K562 (cell line): ENCODE measurements at regions not wholly inside any gene's neighbourhood (a gene's known extent, or its start where the extent isn't known, plus 50 kb on each side); places are given as distances from the start of the nearest gene placed in this dataset.
"Not testable (repeated sequence)": the region's sequence is repeated elsewhere in the genome, so short reads cannot be mapped to it uniquely, and the experiment has no call there.

Source experiments
- ATAC-seq: fragments of 200-7000 bp; cut with Tn5 transposase; 3 replicates; pipeline ENCODE4 v1.9.1; 2020; ENCODE audit warnings: moderate library complexity
- BruUV-seq: library from RNA; stranded (reverse); fragments of 400-500 nt; replicated peaks from 2 replicates; lab custom pipeline; 2021; lab: Mats Ljungman, UMichigan
- CTCF ChIA-PET: fragments of 300-600 bp; formaldehyde crosslinking; extraction: SDS; loops from one replicate; lab custom pipeline; 2021; ENCODE audit warnings: low intra/inter-chr PET ratio; lab: Yijun Ruan, JAX
- POLR2A ChIA-PET: fragments of 300-600, 350-650 bp; sonication (Branson Sonifier 250); formaldehyde crosslinking; extraction: SDS; loops from one replicate; lab custom pipeline; 2021; ENCODE audit warnings: antibody characterized with exemption, inconsistent platforms; lab: Yijun Ruan, JAX
- DNase-seq, 4 experiments: peaks; one replicate each; pipeline versions ENCODE4 v3.0.0 to v3.0.0-alpha.2; 2011 to 2018; ENCODE audit warnings: low spot score in 3 of 4, mixed read lengths in 3 of 4; ENCODE audit errors: extremely low read depth in 1 of 4
- FAIRE-seq: peaks from 2 replicates; lab custom pipeline; 2011; peaks lifted over from hg19 to GRCh38; lab: Jason Lieb, UNC
- H2AFZ ChIP-seq: 2 replicates; pipeline ENCODE4 v1.6.0; 2011; ENCODE audit warnings: low read depth, low read length, control low read depth, inconsistent platforms
- H3K27ac ChIP-seq: fragments of 200-600 bp; 3 replicates; pipeline ENCODE4 v1.8.0; 2011; ENCODE audit warnings: low read depth, mild to moderate bottlenecking, control low read depth, inconsistent platforms, low read length, moderate library complexity, mixed read lengths; ENCODE audit errors: extremely low read depth
- H3K27me3 ChIP-seq, 2 experiments: fragments of 300-600 bp in 1 of 2; 2 replicates in 1 of 2; 3 replicates in 1 of 2; pipeline versions ENCODE4 v1.6.0 to v1.8.0; 2011; ENCODE audit warnings: inconsistent platforms in 2 of 2, low read length in 2 of 2, mild to moderate bottlenecking in 1 of 2, mixed read lengths in 1 of 2, moderate library complexity in 1 of 2; ENCODE audit not compliant: control insufficient read depth in 2 of 2, insufficient read depth in 2 of 2
- H3K36me3 ChIP-seq: fragments of 300-600 bp; 3 replicates; pipeline ENCODE4 v1.8.0; 2011; ENCODE audit warnings: mild to moderate bottlenecking, low read length, inconsistent platforms; ENCODE audit not compliant: control insufficient read depth, insufficient read depth
- H3K4me1 ChIP-seq, 2 experiments: fragments of 200-600 bp in 1 of 2; replicated peaks in 1 of 2; 2 replicates in 1 of 2; 3 replicates in 1 of 2; pipeline versions ENCODE4 v1.5.1 to v1.8.0; 2011; ENCODE audit warnings: inconsistent platforms in 2 of 2, low read length in 2 of 2, mild to moderate bottlenecking in 1 of 2, mixed read lengths in 1 of 2, moderate library complexity in 1 of 2; ENCODE audit not compliant: control insufficient read depth in 2 of 2, insufficient read depth in 2 of 2
- H3K4me2 ChIP-seq: 2 replicates; pipeline ENCODE4 v1.6.1; 2011; ENCODE audit warnings: low read length, control low read depth, inconsistent platforms, mixed read lengths; ENCODE audit not compliant: insufficient read depth
- H3K4me3 ChIP-seq: fragments of 200-600 bp; sonication (generic), shearing (Covaris generic); 2 replicates; pipeline ENCODE4 v1.5.1; 2016; ENCODE audit warnings: control low read depth, inconsistent platforms
- H3K79me2 ChIP-seq: fragments of 200-600 bp; 3 replicates; pipeline ENCODE4 v1.8.0; 2011; ENCODE audit warnings: low read length, inconsistent platforms; ENCODE audit not compliant: control insufficient read depth, insufficient read depth
- H3K9ac ChIP-seq, 2 experiments: 2 replicates each; pipeline versions ENCODE4 v1.6.0 to v1.6.1; 2011; ENCODE audit warnings: low read depth in 2 of 2, low read length in 2 of 2, control low read depth in 1 of 2, inconsistent platforms in 1 of 2, mild to moderate bottlenecking in 1 of 2, mixed read lengths in 1 of 2; ENCODE audit not compliant: insufficient read depth in 1 of 2
- H3K9me1 ChIP-seq: one replicate; pipeline ENCODE4 v1.6.0; 2011; ENCODE audit warnings: inconsistent platforms, mild to moderate bottlenecking, low read length, moderate library complexity; ENCODE audit not compliant: control insufficient read depth, insufficient read depth
- H3K9me3 ChIP-seq: replicated peaks from 2 replicates; pipeline ENCODE4 v1.5.1; 2011; ENCODE audit warnings: low read depth, low read length, inconsistent platforms; ENCODE audit not compliant: control insufficient read depth, insufficient read depth
- H4K20me1 ChIP-seq: replicated peaks from 2 replicates; pipeline ENCODE4 v1.6.1; 2011; ENCODE audit warnings: low read length, inconsistent platforms, mixed read lengths; ENCODE audit not compliant: control insufficient read depth, insufficient read depth
- NFIC ChIP-seq: fragments of 450-650 bp; IDR thresholded peaks from 2 replicates; pipeline ENCODE4 v1.6.1; 2017; ENCODE audit warnings: mild to moderate bottlenecking, inconsistent platforms
- PTRF ChIP-seq: fragments of 450-650 bp; IDR thresholded peaks from 2 replicates; pipeline ENCODE4 v1.6.1; 2016; ENCODE audit warnings: mild to moderate bottlenecking, missing genetic modification characterization, missing compliant biosample characterization
- RNF2 ChIP-seq: sonication (generic); IDR thresholded peaks from 2 replicates; pipeline ENCODE4 v1.6.1; 2016
- TEAD1 ChIP-seq, 2 experiments: fragments of 450-650 bp in 1 of 2; sonication (generic) in 1 of 2; formaldehyde crosslinking; IDR thresholded peaks; 2 replicates each; pipeline versions ENCODE4 v1.4.0 to v1.8.0; 2020 to 2022; ENCODE audit warnings: mild to moderate bottlenecking in 2 of 2, missing genetic modification reagents in 1 of 2
- WGBS: fragments of 100-300 bp; shearing (Covaris generic); methylation state at CpG from one replicate; pipeline ENCODE4 v1.1.6; 2016; ENCODE audit warnings: low coverage, mixed read lengths; ENCODE audit not compliant: insufficient coverage; ENCODE audit errors: missing lambda C conversion rate; 5-methylcytosine and 5-hydroxymethylcytosine counted together
- in situ Hi-C: fragments of 300-500 bp; cut with MboI; formaldehyde crosslinking; loops from 4 replicates; pipeline ENCODE4 v1.15.0; 2018; ENCODE audit warnings: inconsistent platforms, mixed read lengths
- intact Hi-C: fragments of 100-400 bp; cut with micrococcal nuclease; formaldehyde crosslinking; loops from 2 replicates; pipeline ENCODE4 v1.14.2; 2022

DNA sequence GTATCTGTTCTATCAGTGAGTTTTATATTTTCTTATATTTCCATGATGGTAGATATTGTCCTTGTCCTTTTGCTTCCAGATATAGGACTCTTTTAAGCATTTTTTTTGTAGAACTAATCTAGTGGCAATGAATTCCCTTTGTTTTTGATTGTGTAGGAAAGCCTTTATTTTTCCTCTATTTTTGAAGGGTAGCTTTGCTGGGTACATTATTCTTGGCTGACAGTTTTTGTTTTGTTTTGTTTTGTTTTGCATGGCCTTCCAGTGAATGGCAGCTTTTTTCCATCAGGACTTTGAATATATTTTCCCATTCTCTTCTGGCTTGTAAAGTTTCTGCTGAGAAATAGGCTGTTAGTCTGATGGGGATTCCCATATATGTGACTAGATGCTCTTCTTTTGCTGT is 70.2 kb upstream of the MUCL1 start:
- in situ Hi-C loops: no loop called here
- Histone ChIP-seq H3K79me2 (no peaks in the 10 kb centered on the region), H2AFZ (no peak overlapping the region), H3K9me3 (no peaks in the 10 kb centered on the region), H3K9ac (no peak overlapping the region), H3K27me3 (no peaks in the 10 kb centered on the region; a peak in 1 of 5 replicates), H3K4me1 (no peaks in the 10 kb centered on the region), H4K20me1 (no peaks in the 10 kb centered on the region), H3K4me2 (no peak overlapping the region), H3K9me1 (no peaks in the 10 kb centered on the region), H3K36me3 (no peaks in the 10 kb centered on the region), H3K4me3 (no peak overlapping the region), H3K27ac (no peak overlapping the region)
- TF ChIP-seq RNF2: no peak
- no peak for TF ChIP-seq NFIC
- TF ChIP-seq TEAD1 (CRISPR knock-in tag; IDR thresholded peaks at IDR 0.05): no peak
- TF ChIP-seq PTRF (tag): no peak
- FAIRE-seq (no peak), ATAC-seq (no peak), DNase-seq (no peak)
- intact Hi-C loops: no loop called here
- ChIA-PET POLR2A (no interaction called here), CTCF (no interaction called here)
- BruUV-seq: no TSS peak

DNA sequence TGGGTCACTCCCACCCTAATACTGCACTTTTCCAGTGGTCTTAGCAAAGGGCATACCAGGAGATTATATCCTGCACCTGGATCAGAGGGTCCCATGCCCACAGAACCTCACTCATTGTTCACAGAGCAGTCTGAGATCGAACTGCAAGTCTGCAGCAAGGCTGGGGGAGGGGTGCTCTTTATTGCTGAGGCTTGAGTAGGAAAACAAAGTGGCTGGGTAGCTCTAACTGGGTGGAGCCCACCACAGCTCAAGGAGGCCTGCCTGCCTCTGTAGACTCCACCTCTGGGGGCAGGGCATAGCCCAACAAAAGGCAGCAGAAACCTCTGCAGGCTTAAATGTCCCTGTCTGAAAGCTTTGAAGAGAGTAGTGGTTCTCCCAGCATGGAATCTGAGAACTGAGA is 77.3 kb upstream of the MUCL1 start:
- FAIRE-seq, H3K36me3 ChIP-seq, H3K4me1 ChIP-seq, H3K9me1 ChIP-seq, BruUV-seq, ATAC-seq, H3K27me3 ChIP-seq, H3K9me3 ChIP-seq, H3K9ac ChIP-seq, H2AFZ ChIP-seq, H4K20me1 ChIP-seq, H3K4me2 ChIP-seq, POLR2A ChIA-PET, intact Hi-C loops, DNase-seq, in situ Hi-C loops, H3K79me2 ChIP-seq, H3K4me3 ChIP-seq, CTCF ChIA-PET, H3K27ac ChIP-seq: not testable (repeated sequence)
- WGBS: 0% methylated on average over 1 of the region's 1 CpG
